ENCODE measurements at regions not wholly inside any gene's neighbourhood (a gene's known extent, or its start where the extent isn't known, plus 50 kb on each side); places are given as distances from the start of the nearest gene placed in this dataset.

DNA sequence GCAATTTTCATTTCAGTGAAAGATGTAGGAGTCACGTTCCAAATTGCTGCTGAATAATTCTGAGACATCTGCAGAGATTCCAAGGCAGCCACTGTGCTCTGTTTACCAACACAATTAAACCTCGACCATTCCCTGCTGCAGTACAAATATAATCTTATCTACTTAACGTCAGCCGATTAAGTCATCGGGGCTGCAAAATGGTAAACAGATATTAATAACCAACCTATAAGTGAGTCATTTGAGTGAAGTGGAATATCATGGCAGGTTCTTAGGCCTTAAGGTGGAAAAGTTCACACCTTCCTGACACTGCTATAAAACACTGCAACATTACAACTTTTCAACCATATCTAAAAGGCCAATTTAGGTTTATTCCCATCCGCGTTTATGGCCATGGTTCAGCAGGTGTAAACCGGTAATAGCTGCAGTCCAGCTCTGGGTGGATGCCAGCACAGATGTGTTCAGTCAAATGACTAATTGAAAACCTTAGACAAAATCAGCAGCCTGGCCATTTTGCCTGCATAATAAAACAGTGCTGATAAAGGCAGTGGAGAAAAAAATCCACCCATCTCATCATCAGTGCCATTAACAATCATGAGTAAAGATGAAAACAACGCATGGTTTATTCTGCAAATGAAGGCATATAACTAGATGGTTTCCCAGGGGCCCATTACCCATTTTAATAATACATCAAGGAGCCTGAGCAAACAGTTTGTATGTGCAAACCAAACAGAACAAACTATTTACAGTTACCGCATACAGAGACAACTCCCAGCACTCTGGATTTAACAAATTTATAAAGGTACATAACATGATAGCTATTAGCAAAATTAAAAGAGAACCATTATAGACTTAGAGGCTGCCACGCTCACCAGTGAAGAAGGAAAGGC, 202.9 kb upstream of the IRX3 start:
- Mint-ChIP-seq H3K4me1 (no peaks in the 10 kb centered on the region), H3K27me3 (ENCODE audit: low read depth) (peaks cover 7% of the 10 kb centered on the region), H3K9me3 (no peaks in the 10 kb centered on the region), H3K4me3 (no peak overlapping the region), H3K27ac (ENCODE audit: unreplicated experiment) (no peak overlapping the region), H3K36me3 (ENCODE audit: low read depth) (no peaks in the 10 kb centered on the region)
- DNase-seq (ENCODE audit: low read depth, low spot score) = no peak
- TF ChIP-seq, protein P1, sequence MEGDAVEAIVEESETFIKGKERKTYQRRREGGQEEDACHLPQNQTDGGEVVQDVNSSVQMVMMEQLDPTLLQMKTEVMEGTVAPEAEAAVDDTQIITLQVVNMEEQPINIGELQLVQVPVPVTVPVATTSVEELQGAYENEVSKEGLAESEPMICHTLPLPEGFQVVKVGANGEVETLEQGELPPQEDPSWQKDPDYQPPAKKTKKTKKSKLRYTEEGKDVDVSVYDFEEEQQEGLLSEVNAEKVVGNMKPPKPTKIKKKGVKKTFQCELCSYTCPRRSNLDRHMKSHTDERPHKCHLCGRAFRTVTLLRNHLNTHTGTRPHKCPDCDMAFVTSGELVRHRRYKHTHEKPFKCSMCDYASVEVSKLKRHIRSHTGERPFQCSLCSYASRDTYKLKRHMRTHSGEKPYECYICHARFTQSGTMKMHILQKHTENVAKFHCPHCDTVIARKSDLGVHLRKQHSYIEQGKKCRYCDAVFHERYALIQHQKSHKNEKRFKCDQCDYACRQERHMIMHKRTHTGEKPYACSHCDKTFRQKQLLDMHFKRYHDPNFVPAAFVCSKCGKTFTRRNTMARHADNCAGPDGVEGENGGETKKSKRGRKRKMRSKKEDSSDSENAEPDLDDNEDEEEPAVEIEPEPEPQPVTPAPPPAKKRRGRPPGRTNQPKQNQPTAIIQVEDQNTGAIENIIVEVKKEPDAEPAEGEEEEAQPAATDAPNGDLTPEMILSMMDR (conservative IDR thresholded peaks at IDR 0.05) = no peak

DNA sequence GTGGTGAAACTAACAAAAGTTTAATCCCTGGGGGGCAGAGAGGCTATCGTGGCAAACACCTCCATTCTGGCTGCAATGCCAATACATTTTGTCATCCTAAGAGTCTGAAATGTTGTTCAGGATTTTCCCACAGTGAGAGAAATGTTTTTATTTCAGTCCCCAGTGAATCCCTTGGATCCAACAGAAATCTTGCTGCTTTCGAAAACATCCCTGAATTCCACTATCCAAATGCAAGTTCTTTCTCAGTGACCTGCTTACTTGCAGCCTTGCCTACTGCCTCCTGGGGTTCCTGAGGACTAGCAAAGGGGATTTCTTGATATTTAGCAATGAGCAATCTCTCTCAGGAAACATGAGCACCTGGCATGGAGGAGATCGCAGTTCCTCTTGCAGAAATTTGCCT, 202.1 kb upstream of the IRX3 start:
- Mint-ChIP-seq H3K4me1 (no peaks in the 10 kb centered on the region), H3K27ac (ENCODE audit: unreplicated experiment) (no peak overlapping the region), H3K27me3 (ENCODE audit: low read depth) (peaks cover 7% of the 10 kb centered on the region), H3K9me3 (no peaks in the 10 kb centered on the region), H3K36me3 (ENCODE audit: low read depth) (no peaks in the 10 kb centered on the region), H3K4me3 (no peak overlapping the region)
- TF ChIP-seq, protein P1 (conservative IDR thresholded peaks at IDR 0.05) = no peak
- no peak for DNase-seq (ENCODE audit: low read depth, low spot score)

DNA sequence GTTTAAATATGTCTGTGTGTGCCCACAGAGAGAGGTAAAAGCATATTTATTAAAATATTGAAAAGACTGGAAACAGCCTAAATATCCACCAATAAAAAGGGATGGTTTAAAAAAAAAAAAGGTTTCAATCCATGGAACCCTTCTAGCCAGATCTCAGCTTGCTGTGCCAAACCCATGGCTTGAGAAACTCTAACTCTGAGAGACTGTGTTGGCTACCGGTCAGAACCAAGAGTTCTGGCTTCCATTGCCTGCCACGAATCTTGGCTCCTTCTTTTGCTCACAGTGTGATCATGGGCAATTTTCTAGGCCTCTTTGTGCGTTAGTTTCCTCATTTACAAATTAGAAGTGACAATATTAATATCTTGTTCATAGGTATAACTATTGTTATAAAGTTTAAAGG, 201.3 kb upstream of the IRX3 start:
- Mint-ChIP-seq H3K9me3 (no peaks in the 10 kb centered on the region), H3K27me3 (ENCODE audit: low read depth) (peaks cover 7% of the 10 kb centered on the region), H3K4me1 (no peaks in the 10 kb centered on the region), H3K27ac (ENCODE audit: unreplicated experiment) (no peak overlapping the region), H3K4me3 (no peak overlapping the region), H3K36me3 (ENCODE audit: low read depth) (no peaks in the 10 kb centered on the region)
- TF ChIP-seq, protein P1 (conservative IDR thresholded peaks at IDR 0.05) = no peak
- DNase-seq (ENCODE audit: low read depth, low spot score) = no peak

DNA sequence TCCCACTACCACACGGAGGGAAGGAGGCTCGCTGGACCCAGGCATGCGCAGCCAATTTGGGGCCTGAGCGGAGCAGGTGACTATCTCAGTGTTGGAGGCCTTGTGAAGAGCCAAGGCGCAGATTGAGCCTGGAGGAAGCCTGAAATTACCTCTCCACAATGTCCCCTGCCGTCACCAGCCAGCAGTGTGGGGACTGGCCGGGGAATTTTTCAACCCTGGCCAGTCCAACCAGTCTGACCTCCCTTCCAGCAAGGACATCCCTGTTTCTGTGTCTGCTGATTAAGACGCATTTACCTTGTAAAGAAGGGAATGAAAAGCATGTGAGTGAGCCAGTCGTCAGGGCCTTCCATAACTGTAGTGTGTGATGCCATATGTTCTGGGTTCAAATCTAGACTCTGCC, 198.1 kb upstream of the IRX3 start:
- H3K36me3 Mint-ChIP-seq (ENCODE audit: low read depth) = no peaks in the 10 kb centered on the region
- H3K4me3 Mint-ChIP-seq = no peak overlapping the region
- DNase-seq (ENCODE audit: low read depth, low spot score) = no peak
- TF ChIP-seq, protein P1 (conservative IDR thresholded peaks at IDR 0.05) = no peak
- peaks cover 3% of the 10 kb centered on the region for H3K27me3 Mint-ChIP-seq (ENCODE audit: low read depth)
- no peaks in the 10 kb centered on the region for H3K4me1 Mint-ChIP-seq
- H3K27ac Mint-ChIP-seq (ENCODE audit: unreplicated experiment) = no peak overlapping the region
- no peaks in the 10 kb centered on the region for H3K9me3 Mint-ChIP-seq

DNA sequence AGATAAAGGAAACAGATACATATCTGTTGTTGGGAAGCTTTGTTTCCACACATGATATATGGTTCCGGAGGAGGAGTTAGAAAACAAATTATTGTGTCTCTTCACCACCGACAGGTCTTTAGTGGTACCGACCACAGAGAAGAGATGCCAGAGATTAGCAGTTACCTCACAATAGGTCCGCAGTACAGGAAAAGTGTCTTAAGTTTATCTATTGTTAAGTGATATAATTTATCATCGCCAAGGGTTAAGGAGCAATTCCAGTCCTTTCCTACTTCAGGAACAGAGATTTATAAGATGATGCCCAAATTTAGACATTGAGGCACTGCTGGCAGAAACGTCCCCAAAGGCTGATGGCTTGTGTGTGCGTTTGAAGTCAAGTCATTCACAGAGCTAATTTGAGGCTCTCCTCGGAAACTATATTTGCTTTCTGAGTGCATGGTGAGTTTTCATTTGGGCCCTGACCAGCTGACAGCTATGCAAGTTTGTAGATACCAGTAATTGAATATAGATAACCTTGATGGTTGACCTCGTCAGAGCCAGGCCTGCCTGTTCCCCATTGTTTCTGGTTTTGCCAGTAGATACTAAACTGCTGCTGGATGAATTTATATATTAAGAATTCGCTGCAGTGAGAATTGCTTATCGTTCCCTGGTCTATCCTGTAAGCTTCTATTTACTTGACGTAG, 196.4 kb upstream of the IRX3 start:
- Mint-ChIP-seq H3K4me1 (no peaks in the 10 kb centered on the region), H3K9me3 (peaks cover 3% of the 10 kb centered on the region), H3K4me3 (no peak overlapping the region), H3K36me3 (ENCODE audit: low read depth) (no peaks in the 10 kb centered on the region), H3K27me3 (ENCODE audit: low read depth) (peaks cover 3% of the 10 kb centered on the region), H3K27ac (ENCODE audit: unreplicated experiment) (no peak overlapping the region)
- no peak for DNase-seq (ENCODE audit: low read depth, low spot score)
- TF ChIP-seq, protein P1 (conservative IDR thresholded peaks at IDR 0.05) = no peak

Measured in neural crest cell (in vitro differentiated cells).